NCI-H2107 treated with DMSO at 0.1 percent for 48 hours (cell line): ENCODE measurements at regions not wholly inside any gene's neighbourhood (a gene's known extent, or its start where the extent isn't known, plus 50 kb on each side); places are given as distances from the start of the nearest gene placed in this dataset.

Experiments
- DNase-seq: peaks from one replicate; lab custom pipeline; 2025; ENCODE audit not compliant: unreplicated experiment; lab: John Stamatoyannopoulos, UW

DNA sequence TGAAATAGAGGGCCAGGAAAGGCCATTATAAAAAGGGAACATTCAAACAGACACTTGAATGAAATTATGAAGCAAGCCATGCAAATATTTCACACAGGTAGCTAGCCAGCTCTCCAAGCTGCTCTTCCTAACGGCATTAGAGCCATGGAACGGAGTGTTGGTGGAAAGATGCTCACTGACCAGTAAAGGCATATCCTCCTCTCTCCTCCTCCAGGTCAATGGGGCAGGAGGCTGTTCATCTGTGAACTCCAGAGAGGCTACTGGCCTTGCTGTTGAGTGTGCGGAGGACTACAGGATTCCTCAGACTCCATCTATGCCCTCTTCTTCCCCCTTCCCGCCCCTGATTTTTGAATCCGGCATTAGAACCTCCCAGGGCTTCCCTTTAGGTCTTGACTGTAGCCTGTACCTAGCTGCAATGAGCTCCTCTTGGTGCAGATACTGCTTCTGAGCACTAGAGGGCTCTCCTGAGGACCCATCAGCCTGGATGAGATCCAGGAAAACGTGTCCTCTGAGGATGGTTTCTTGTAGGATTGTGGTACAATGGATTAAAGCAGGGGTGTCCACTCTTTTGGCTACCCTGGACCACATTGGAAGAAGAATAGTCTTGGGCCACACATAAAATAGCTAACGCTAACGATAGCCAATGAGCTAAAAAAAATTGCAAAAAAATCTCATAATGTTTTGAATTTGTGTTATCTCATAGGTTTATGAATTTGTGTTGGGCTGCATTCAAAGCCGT lies 162.2 kb downstream of the SREK1 start:
- DNase-seq, result peak; percentile 34

DNA sequence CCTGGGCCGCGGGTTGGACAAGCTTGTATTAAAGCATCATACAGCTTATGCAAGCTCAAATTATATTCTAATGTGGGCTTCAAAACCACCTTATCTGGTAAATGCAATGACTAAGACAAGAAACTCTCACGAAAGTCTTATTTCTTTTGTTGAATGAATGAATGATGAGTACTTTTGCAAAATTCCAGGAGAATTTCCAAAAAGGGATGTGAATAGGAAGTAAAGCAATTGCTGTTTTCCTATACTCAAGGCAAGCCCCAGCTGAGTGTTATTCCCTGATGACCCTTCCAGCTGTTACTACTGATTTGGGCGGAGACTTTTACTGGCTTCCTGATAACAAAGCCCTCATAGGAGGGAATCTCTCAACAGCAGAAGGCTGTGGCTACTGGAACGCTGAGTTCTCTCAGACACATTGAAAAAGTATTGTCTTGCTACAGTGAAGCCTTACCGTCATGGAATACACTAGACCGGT lies 162.8 kb downstream of the SREK1 start:
- DNase-seq, result no peak

DNA sequence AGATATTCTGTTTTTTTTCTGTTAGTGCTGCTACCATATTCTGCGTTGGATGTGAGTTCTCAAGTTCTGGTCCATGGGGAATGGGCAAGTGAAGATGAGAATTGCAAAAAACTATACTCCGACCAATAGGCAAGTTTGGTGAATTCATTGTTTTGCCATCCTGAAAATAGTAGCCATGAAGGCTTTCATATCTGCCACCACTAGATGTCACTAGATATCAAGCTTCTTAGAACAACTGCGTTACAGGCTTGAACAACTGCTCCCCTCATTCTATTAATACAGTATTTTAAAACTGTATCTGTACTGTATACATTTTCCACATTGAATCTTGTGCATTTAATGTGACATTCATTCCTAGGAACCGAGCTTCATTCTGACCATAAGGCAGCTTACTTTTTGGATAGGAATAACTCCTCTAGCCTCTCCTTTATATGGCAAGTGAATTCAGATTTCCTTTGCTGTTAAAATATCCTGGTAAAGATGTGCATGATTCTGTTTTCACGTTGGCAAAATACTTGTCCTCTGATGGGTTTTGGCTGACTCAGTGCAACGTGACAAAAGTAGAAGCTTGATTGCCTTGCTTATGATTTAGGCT lies 163.6 kb downstream of the SREK1 start:
- DNase-seq, result peak; percentile 35

DNA sequence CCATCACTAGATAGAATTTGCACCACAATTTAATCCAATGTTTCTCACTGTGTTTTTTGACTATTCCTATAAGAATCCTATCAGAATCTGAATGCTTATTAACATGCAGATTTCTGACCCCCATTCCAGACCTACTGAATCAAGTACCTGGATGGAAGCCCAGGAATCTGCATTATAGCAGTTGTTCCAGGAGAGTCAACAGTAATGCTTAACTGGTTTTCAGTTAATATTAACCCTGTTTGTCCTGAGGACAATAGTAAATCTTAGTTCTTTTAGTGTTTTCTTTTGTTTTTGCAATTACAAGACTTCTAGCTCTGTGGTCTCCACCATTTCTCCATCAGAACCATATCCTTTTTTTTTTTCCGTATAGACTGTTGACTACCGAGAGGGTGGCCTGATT lies 168.2 kb downstream of the SREK1 start:
- no peak for DNase-seq

DNA sequence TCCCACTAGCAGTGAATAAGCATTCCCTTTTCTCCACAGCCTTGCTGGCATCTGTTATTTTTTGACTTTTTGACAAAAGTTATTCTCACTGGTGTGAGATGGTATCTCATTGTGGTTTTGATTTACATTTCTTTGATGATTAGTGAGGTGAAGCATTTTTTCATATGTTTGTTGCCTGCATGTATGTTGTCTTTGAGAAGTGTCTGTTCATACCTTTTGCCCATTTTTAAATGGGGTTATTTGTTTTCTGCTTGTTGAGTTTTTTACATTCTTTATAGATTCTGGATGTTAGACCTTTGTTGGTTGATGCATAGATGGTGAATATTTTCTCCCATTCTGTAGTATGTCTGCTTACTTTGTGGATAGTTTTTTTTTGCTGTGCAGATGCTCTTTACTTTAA lies 171.7 kb downstream of the SREK1 start:
- DNase-seq, result no peak

DNA sequence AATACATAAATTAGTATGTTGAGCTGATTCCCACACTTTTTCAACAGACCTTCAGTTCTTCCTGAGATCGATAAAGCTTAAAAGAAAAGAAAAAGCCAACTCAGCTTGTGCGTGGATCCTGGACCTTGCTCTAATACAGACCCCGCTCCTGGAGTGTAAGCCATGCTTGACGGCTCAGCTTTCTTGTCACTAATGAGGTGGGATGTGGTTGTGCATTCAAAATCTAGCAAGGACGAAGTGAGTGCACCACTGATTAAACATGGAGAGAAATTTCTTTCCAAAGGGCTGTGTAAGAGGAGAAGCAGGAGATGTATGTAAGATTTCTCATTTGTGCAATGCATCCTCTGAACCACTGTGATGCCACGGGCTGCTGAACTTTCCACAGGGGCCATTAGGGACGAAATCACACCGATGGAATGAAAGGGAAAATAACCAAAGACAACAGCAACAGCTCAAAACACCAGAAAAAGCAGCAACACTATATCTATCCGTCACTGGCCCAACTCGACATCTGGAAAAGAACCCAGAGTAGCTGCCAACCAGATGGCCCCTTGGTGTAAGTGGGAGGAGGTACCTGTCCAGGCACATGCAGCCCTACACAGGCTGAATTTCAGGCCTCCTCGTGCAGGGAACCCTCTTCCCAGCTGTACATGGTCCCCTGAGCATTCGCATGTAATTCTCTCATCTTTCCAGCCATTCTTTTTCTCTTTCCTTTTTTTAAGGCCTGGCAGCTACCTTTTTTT lies 178.9 kb downstream of the SREK1 start:
- no peak for DNase-seq

DNA sequence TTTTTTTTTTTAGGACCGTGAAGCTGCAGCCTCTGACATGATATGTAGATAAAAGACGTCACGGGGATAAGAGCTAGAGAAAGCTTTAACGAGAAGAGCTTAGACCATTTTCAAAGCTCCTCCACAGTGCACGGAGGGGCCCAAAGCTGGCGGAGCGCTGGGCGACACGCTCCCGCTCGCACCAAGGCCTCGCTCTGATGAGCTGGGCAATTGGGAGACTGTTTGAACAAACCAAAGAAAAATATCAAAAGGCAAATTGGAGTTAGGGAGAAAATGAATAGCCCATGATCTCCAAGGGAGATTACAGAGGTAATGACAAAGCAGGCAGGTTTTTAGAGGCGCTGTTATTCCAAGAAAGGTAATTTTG lies 179.4 kb downstream of the SREK1 start:
- DNase-seq, result no peak

DNA sequence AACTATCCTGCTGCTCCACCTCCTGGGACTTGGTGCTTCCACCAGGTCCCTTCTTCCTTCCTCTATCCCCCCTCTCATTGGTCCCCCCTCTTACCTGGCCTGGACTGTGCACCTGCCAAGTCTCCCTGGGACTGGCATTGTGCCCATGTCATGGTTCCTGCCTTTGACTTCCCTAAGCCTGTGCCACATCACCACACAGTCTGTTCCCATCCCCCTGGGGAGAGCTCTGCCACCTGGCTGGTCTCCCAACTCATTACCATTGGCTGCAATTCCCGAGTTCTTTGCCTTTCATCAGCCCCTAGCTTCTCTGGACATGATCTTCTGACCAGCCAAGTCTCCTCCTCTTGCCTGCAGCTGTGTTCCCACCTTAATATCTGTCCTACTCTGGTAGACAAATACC lies 180.3 kb downstream of the SREK1 start:
- peak; percentile 65 for DNase-seq

DNA sequence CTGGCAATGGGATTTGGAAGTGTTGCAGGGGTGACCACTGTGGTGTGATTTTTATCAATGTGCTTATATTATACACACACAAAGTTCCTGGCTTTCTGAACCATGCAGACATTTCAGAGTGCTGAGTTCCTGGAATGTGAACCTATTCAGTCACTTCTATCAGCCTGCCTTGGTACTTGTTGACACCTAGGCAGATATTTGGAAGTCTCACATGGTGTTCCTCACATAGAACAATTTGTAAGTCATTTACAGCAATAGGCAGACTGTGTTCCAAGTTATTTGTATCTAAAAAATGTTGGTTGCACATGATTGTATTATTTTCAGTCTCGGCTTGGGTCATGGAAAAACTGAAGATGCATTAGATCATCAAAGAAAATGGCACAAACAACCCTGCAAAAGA lies 182.2 kb downstream of the SREK1 start:
- DNase-seq, result no peak

DNA sequence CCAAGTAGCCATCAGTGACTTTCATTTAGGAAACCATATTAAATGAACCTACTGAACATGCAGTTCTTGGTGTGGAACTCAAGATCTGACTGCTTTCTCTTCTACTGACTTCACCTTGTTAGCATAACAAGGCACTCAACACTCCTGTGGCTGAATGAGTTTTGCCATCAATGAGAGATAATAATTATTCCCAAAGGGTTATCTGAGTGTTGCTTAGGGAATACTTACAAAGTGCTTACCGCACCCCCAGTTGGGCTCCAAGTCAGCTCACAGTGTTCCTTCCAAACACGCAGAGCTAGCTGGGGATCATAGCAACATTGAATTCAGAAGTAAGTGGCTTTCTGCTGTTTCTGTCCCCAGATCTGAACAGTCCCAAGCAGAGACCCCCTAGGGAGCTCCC lies 182.9 kb downstream of the SREK1 start:
- peak; percentile 17 for DNase-seq

DNA sequence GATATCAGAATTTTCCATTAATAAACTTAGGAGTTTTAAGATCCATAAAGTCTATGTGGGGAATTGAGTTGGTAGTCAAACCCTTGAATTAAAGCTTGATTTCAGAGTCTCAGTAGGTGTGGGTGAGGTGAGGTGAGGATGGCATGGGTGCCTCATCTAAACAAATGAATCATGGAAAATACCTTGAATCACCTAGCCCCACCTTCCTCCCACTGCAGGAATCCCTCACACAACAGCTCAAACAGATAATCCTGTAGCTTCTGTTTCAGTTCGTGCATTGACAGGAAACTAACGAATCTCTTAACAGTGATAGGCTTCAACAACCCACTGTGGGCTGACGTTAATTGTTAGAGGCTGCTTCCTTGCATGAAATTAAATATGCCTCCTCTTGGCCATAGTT lies 185.0 kb downstream of the SREK1 start:
- no peak for DNase-seq

DNA sequence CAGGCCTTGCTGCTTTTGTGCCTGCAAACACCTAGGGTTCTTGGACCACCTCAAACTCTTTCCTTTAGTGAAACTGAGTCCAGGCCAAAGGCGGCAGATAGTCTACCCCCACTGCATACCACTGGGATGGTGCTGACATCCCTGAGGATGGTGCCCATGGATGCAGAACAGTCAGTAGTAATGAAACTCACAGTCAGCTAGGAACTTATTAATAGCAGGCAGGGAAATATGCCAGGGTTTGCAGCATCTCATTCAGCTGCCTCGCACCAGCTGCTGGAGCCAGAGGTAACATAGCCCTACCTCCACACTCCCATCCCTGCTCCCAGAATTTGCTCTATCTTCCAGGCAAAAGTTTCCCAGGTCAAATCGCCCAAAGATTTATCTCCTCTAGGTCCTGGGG lies 189.1 kb downstream of the SREK1 start:
- DNase-seq, result no peak

DNA sequence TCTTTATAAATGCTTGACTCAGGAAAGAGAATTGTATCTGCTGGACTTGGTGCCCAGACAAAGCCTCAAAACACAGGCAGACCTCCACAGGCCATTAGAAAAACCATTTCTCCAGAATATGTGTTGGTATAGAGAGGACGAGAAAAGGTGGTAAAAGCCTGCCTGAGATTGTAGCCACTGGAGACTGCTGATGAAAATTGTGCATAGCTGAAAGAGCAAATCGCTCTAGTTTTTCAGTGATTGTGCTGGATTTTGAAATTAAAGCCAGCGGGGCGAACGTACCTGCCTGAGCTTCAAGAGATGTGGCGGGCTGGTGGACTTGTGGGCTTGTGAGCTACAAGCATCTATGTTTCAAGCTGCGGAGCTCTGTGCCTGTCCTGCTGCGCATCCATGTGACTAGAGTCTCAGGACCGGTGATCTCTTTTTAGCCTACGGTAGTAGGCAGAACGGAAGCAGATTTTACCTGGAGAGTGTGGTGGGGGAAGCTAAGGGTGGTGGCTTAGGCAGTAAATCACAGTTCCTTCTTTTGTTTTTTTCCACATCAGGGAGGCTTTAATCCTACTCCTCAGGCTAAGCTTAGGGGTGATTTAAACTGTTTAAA lies 193.6 kb downstream of the SREK1 start:
- peak; percentile 41 for DNase-seq

DNA sequence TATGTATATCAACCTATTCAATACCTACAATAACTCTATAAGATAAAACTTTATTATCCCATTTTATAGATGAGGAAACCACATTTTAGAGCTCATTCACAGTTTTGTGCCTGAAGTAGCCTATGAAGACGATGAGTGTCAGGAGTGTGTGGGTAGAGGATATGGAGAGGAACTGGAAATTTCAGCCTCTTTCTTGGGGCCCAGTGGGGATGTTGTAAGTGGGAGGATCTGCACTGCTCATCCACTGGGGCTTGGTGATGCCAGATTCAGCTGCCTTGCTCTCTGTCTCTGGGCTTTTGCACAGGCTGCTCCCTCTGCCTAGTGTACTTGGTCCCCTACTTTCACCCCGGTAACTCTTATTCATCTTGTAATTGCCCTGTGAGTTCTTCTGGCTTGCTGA lies 194.7 kb downstream of the SREK1 start:
- no peak for DNase-seq

DNA sequence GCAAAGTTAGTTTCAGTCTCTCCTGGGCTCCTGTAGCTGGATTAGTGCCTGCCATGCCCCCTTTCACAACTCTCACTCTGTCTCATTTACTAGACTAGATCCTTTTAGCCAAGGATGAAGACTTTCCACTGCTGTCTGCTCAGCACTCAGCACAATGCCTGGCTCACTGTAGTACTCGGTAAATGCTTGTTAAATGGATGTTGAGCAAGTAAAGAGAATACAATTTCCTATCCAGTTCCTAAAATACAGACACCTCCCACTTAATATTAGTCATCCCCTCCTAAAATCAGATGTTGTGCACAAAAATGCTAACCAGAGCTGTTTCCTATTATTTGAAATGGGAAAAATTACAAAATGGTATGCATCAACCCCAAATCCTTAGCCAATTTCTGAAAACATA lies 195.8 kb downstream of the SREK1 start:
- no peak for DNase-seq

DNA sequence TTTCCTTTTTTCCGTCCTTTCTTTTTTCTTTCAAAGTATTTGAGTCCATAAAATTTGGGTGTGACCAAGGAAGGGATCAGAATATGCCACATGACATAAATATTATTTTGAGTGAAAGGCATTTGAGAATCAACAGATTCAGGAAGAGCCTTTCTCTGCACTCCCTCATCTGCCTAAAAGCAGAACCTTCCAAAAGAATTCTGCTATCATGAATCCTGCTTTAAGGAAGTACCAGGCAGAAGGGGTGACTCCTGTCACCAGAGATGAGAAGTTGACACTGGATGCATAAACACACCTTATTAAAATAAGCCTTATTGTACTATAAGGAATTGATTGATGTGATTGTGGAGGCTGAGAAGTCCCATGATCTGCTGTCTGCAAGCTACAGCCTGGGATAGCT lies 196.7 kb downstream of the SREK1 start:
- no peak for DNase-seq

DNA sequence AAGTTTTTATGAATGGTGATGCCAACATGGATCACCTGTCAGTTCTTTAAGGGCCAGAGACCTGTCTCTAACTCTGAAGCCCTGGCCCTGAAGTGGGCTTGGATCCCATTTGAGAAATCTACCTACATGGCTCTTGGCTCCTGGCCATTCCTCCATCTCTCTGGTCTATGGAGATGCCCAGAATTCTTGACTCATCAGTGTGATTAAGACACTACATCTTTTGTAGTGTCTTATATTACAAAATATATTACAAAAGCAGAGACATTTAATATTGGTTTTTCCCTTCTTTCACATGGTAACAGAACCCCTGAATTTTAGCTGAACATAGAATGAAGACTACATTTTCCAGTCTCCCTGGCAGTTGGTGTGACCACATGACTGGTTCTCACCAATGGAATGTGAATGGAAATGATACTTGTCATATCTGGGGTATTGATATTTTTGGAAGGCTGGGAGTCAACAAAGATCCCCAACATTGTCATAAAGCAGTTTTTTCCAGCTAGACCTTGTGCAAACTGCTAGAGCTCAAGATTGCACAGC lies 198.3 kb downstream of the SREK1 start:
- no peak for DNase-seq

DNA sequence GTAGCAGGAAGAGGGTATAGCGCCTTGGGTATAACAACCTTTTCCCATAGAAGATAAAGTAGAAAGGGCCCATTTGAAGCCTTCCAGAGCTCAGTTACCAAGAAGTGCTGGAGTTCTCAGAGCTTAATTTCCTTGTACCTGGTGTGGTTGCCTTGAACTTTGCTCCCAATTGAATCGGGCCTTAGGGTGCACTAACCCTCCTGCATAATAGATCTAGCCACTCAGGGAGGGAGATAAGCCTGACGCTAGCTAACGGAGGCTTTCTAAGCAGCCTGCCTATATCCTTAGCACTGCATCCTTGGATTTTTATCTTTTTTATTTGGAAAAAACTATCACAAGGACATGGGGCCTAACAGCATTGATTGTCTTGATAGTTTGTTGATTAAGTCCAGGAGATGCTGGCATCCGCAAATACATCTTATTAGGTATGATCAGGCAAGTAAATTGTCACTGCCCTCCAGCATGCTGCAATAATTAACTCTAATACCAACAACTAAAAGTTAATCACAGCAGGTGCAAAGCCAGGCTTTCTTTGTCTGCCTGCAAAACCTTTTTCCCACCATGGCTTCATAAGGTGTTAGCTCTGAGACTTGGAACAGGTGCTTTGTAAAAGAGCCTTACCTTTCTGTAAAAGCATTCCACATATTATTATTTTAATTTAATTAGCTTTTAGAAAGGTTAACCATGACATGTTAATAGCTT lies 199.4 kb downstream of the SREK1 start:
- DNase-seq, result no peak

DNA sequence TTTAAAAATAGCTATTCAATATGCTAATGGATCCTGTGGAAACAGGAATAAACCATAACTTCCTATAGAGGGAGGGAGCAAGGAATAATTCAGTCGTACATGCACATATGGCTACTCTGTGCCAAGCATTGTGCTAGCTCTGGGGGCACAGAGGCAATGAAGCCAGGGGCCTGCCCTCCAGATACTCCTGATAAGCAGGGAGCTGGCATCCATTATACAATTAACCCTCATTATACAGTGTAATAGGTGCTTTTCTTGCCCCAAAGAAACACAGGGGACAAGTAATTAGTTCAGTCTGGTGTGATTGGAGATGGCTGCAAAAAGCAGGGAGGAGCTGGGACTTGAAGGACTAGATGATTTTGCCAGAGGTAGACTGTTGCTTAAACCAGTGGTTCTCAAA lies 200.4 kb downstream of the SREK1 start:
- no peak for DNase-seq

DNA sequence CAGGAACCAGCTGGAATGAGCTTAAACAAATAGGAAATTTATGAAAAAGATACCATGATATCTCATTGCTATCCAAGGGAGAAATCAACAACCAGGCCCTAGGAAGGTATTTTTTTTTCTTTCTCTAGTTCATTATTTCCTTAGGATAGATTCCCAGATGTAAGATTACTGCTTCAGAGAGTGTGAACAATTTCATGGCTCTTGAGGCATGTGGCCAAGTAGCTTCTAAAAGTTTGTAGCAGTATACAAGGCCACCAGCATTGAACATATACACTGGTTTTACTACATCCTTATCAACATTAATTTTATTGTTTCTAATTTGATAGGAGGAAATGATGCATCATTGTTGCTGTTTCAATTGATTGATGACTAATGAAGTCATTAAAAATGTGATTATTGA lies 201.2 kb downstream of the SREK1 start:
- DNase-seq, result no peak

DNA sequence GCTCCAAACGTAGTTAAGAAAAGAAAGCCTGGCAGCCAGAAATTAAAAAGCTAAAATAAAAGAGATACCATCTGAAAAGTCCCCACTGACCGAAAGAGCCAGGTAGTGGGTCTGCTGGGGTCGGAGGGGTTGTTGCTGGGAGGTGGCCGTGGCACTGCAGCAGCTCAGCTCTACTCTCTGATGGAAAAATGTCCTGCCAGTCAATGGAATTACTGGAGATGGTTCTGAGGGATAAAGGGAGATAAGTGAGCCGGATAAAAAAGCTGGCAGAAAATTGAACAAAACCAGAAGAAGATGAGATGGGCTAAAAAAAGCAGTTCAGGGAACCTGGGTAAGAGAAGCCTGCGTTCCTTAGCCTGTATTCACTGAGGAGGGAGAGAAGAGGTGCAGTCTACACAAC lies 202.8 kb downstream of the SREK1 start:
- no peak for DNase-seq
